ENCODE measurements at regions not wholly inside any gene's neighbourhood (a gene's known extent, or its start where the extent isn't known, plus 50 kb on each side); places are given as distances from the start of the nearest gene placed in this dataset.

GRCh38 chr11:103656382-103656781 lies 380.1 kb upstream of the DDI1 start:
- TF ChIP-seq CTCF (IDR thresholded peaks at IDR 0.05; ENCODE audit: insufficient read depth, low read length, severe bottlenecking), result no peak
- DNase-seq (ENCODE audit: low read depth), result no peak
- H3K4me3 ChIP-seq (ENCODE audit: low read depth, low read length), result no peak overlapping the region
- H3K27me3 ChIP-seq (ENCODE audit: control insufficient read depth, insufficient read depth, low read length), result no peaks in the 10 kb centered on the region
- no peaks in the 10 kb centered on the region for H3K36me3 ChIP-seq (ENCODE audit: control insufficient read depth, insufficient read depth, low read length)
- no peak for FAIRE-seq

- FAIRE-seq, result no peak
- Histone ChIP-seq H3K27me3 (ENCODE audit: control insufficient read depth, insufficient read depth, low read length) (no peaks in the 10 kb centered on the region), H3K36me3 (ENCODE audit: control insufficient read depth, insufficient read depth, low read length) (no peaks in the 10 kb centered on the region), H3K4me3 (ENCODE audit: low read depth, low read length) (no peak overlapping the region)
- DNase-seq (ENCODE audit: low read depth), result peak; percentile 34
- peak; percentile 15 for TF ChIP-seq CTCF (IDR thresholded peaks at IDR 0.05; ENCODE audit: insufficient read depth, low read length, severe bottlenecking)
Observed at GRCh38 chr11:103659206-103659618, 377.2 kb upstream of the DDI1 start.

- peak; percentile 32 for DNase-seq (ENCODE audit: low read depth)
- Histone ChIP-seq H3K27me3 (ENCODE audit: control insufficient read depth, insufficient read depth, low read length) (no peaks in the 10 kb centered on the region), H3K4me3 (ENCODE audit: low read depth, low read length) (no peak overlapping the region), H3K36me3 (ENCODE audit: control insufficient read depth, insufficient read depth, low read length) (no peaks in the 10 kb centered on the region)
- no peak for TF ChIP-seq CTCF (IDR thresholded peaks at IDR 0.05; ENCODE audit: insufficient read depth, low read length, severe bottlenecking)
- no peak for FAIRE-seq
Observed at GRCh38 chr11:103659743-103660142, 376.7 kb upstream of the DDI1 start.

- no peak for FAIRE-seq
- no peak for TF ChIP-seq CTCF (IDR thresholded peaks at IDR 0.05; ENCODE audit: insufficient read depth, low read length, severe bottlenecking)
- no peaks in the 10 kb centered on the region for H3K36me3 ChIP-seq (ENCODE audit: control insufficient read depth, insufficient read depth, low read length)
Observed at GRCh38 chr11:103661185-103661584, 375.3 kb upstream of the DDI1 start.

GRCh38 chr11:103661991-103662390 lies 374.4 kb upstream of the DDI1 start:
- Histone ChIP-seq H3K27me3 (ENCODE audit: control insufficient read depth, insufficient read depth, low read length) (no peaks in the 10 kb centered on the region), H3K36me3 (ENCODE audit: control insufficient read depth, insufficient read depth, low read length) (no peaks in the 10 kb centered on the region), H3K4me3 (ENCODE audit: low read depth, low read length) (no peak overlapping the region)
- no peak for DNase-seq (ENCODE audit: low read depth)
- TF ChIP-seq CTCF (IDR thresholded peaks at IDR 0.05; ENCODE audit: insufficient read depth, low read length, severe bottlenecking), result no peak
- no peak for FAIRE-seq

More at GRCh38 chr11:103661185-103661584, 375.3 kb upstream of the DDI1 start:
- DNase-seq (ENCODE audit: low read depth), result no peak
- Histone ChIP-seq H3K27me3 (ENCODE audit: control insufficient read depth, insufficient read depth, low read length) (no peaks in the 10 kb centered on the region), H3K4me3 (ENCODE audit: low read depth, low read length) (no peak overlapping the region)

- DNase-seq (ENCODE audit: low read depth), result no peak
Observed at GRCh38 chr11:103662880-103663279, 373.6 kb upstream of the DDI1 start.

More at GRCh38 chr11:103662880-103663279, 373.6 kb upstream of the DDI1 start:
- Histone ChIP-seq H3K36me3 (ENCODE audit: control insufficient read depth, insufficient read depth, low read length) (no peaks in the 10 kb centered on the region), H3K27me3 (ENCODE audit: control insufficient read depth, insufficient read depth, low read length) (no peaks in the 10 kb centered on the region), H3K4me3 (ENCODE audit: low read depth, low read length) (no peak overlapping the region)
- FAIRE-seq, result no peak
- TF ChIP-seq CTCF (IDR thresholded peaks at IDR 0.05; ENCODE audit: insufficient read depth, low read length, severe bottlenecking), result no peak

Measured in bronchial epithelial cell (primary cell).